Heart left ventricle (tissue), 13 donors: ENCODE measurements at regions not wholly inside any gene's neighbourhood (a gene's known extent, or its start where the extent isn't known, plus 50 kb on each side); places are given as distances from the start of the nearest gene placed in this dataset.

Source experiments
- CTCF ChIP-seq, 12 donors: fragments of 200-600 bp; sonication (generic) in 4 of 12; IDR thresholded peaks; one replicate each; pipeline versions ENCODE4 v1.5.0 to v1.8.0; 2018 to 2022; ENCODE audit warnings: antibody characterized with exemption in 12 of 12, mild to moderate bottlenecking in 5 of 12
- POLR2A ChIP-seq, 2 donors: fragments of 450-650 bp; IDR thresholded peaks; one replicate each; pipeline ENCODE4 v1.6.1; 2017; ENCODE audit warnings: antibody characterized with exemption in 2 of 2, mild to moderate bottlenecking in 2 of 2, moderate library complexity in 2 of 2
- donor health status: ischemic (EF 13 %, LVEDD 7.1; RV severe dilation, severe dysfunction).
- donor health status: DM: no; HTN: yes; CAD: no.
- donor health status: DM: no; HTN: no; CAD: no.
- donor health status: ischemic (EF 25% LVEDD 6.9; RV normal size, moderate dysfunction).
- donor health status: ischemic (EF 25% LVEDD 5.7; RV mildly dilated, moderate dysfunction).
- donor health status: ischemic (EF 35%, LVEDD 5.7; RV mildly dilated, moderate dysfunction).
- donor health status: nonischemic (EF 11% LVEDD 7.7; RV severe dilation, severe dysfunction).
- donor health status: DM: yes; HTN: yes; CAD: no.
- donor health status: PGD.
- donor health status: ischemic (EF 29% LVEDD 5.4; RV normal size, mild dysfunction).
- donor health status: nonischemic (EF 23%, LVEDD 6.1; RV moderate dilation, normal function).

- TF ChIP-seq CTCF (IDR thresholded peaks at IDR 0.05) (no peak), POLR2A (IDR thresholded peaks at IDR 0.05) (no peak)
Observed at GRCh38 chr20:26308961-26309360, 612.3 kb upstream of the ZNF337 start.
